HG02610 (cell line): ENCODE measurements at regions not wholly inside any gene's neighbourhood (a gene's known extent, or its start where the extent isn't known, plus 50 kb on each side); places are given as distances from the start of the nearest gene placed in this dataset.

ENCODE experiments used
- ATAC-seq: cut with Tn5 transposase; IDR thresholded peaks from one replicate; pipeline ENCODE4 v1.9.1; 2021; ENCODE audit warnings: mild to moderate bottlenecking, moderate library complexity; ENCODE audit not compliant: unreplicated experiment

- ATAC-seq: no peak
These were observed 51.8 kb upstream of the TLE1 start for GRCh38 chr9:81741103-81741502.

- no peak for ATAC-seq
These were observed 58.7 kb upstream of the TLE1 start for GRCh38 chr9:81748091-81748490.

DNA sequence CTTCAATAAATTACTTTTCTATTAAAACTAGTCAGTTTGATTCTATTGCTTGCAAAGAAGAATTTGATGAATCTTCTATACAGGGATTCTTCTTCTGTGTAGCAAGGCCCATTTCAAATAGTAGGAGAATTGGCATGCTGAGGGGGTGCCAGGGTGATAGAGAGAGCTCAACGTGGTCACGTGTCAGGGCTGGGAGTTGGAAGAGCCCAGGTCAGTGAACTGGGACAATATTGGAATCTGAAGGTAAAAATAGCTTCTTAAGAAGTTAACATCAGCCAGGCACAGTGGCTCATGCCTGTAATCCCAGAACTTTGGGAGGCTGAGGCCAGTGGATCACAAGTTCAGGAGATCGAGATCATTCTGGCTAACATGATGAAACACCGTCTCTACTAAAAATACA, 64.1 kb upstream of the TLE1 start:
- no peak for ATAC-seq

GRCh38 chr9:81754245-81754644, 64.9 kb upstream of the TLE1 start:
- ATAC-seq: no peak

- no peak for ATAC-seq
These were observed 66.4 kb upstream of the TLE1 start for GRCh38 chr9:81755721-81756120.

DNA sequence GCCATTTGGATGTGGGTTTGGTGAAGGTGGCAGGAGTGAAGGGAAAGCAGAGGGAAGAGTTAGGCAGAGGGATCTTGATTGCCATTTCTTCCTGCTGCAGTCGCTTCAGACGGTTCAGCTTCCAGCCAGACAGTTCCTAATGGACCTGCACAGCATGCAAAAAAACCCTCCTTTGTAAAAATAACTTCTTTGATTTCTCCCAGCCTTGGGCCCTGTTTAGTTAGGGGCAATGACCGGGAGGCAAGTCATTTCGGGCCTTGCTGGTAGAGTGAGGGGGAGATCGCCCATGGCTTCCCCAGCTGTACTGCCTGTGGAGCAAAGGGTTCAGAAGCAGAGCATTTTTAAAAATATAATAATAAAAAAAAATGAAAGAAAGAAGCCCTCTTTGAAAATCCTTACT, 67.2 kb upstream of the TLE1 start:
- no peak for ATAC-seq

GRCh38 chr9:81758123-81758797, 68.9 kb upstream of the TLE1 start:
- ATAC-seq: no peak

- no peak for ATAC-seq
These were observed 70.4 kb upstream of the TLE1 start for GRCh38 chr9:81759680-81760215.

- no peak for ATAC-seq
These were observed 78.6 kb upstream of the TLE1 start for GRCh38 chr9:81767921-81768320.

- no peak for ATAC-seq
These were observed 82.2 kb upstream of the TLE1 start for GRCh38 chr9:81771571-81771970.

- no peak for ATAC-seq
These were observed 82.8 kb upstream of the TLE1 start for GRCh38 chr9:81772144-81772543.

- no peak for ATAC-seq
These were observed 87.0 kb upstream of the TLE1 start for GRCh38 chr9:81776390-81776789.

DNA sequence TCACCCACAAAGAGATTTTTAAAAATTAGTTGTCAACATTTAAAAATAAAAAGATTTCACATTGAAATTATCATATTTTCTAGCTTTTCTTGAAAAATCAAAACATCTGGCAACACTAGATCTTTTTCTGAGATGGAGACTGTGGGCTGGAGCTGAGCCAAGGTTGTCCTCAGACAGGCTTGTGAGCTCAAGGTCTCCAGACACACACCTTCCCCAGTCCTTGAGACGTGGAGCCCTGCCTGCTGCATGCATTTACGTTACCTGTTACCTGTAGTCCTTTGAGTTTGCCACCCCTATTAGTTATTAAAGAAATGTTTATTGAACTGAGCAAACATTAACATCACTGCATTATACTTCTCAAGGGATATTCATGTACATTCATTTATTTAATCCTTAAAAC, 87.5 kb upstream of the TLE1 start:
- ATAC-seq: no peak

- no peak for ATAC-seq
These were observed 88.1 kb upstream of the TLE1 start for GRCh38 chr9:81777482-81777881.

GRCh38 chr9:81782313-81782995, 93.1 kb upstream of the TLE1 start:
- no peak for ATAC-seq

DNA sequence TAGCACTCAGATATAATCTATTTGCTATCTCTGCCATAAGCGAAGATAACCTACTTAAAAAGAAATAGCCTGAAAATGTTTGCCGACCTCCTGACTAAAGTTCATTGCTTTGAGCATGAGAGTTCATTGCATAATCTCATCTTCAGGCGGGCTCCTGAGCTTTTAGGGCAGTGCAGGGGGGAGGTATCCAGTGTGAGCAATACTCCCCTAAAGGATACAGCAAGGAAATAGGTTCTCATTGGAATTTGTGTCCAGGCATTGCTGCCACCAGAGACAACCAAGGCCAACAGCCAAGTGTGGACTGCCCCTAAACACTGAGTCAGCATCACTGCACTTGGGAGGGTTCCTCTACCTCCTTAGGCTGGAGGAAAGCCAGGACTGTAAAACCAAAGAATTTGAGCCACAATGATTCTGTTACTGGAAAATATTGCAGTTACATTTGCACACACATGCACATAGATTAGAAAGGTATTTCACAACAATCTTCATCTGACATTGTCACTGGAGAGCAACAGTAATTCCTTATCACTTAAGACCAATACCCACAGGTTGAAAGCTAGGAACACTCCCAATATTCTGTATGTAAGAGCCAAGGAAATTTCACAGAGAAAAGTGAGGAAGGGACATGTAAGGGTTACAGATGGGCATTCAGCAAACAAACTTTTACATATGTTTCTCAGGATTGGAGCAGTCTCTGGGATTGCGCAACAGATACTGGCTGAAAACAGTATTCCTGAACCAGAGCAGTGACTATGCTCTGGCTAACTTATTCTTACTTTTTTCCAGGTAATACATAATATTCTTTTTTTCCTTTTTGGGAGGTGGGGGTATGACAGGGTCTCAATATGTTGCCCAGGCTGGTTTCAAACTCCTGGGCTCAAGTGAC, 98.6 kb upstream of the TLE1 start:
- ATAC-seq: no peak

DNA sequence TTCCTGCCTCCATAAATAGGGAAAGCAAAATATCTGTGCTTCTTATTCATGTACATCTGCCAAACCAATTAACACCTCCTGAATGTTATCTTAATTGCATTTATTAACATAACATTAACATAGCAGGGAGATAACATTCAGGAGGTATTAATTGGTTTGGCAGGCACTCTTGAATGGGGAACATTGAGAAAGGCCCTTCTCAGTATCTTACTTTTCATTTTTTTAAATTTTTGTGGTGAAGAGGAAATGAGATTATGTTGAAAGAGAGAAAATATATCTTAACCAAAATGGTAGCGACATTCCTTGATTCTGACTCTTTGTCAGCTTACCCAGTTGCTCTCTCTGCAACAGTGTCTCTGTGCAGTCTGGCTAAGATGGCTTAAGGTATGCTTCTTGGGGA, 100.4 kb upstream of the TLE1 start:
- ATAC-seq: no peak

DNA sequence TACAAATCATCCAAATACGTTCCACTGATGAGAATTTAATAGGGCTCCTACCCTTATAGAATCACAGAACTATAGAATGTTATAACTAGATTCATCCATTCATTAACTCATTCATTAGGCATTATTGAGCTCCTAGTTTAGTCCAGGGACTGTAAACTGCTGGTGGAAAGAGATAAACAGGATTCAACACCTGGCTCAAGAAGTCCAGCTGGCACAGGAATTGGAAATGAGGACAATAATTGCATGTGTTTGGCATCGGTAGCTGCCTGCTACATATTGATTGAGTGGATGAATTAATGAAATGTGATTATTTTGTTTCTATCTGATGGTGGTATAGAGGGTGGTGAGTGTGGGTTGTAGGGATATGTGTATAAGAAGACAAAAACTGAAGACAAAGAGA, 100.8 kb upstream of the TLE1 start:
- ATAC-seq: no peak

- ATAC-seq: no peak
These were observed 101.7 kb upstream of the TLE1 start for GRCh38 chr9:81791076-81791475.

DNA sequence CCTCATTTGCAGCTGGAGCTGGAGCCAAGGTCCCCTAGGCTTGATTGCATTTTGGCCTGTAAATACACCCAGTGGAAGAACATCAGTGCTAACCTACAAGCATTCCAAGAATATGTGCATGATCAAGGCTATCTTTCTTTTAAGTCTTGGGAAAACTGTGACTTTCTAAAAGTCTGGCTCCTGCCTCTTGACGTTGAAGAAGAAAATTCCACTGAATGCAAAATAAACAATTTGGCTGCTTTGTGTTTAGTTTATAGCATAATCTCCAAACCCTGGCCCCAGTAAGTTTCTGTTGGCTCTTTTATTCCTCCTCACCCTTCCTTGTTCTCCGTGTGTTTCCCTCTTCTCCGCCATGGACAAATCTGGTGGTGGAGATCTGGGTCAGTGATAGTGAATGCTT, 109.3 kb upstream of the TLE1 start:
- no peak for ATAC-seq

GRCh38 chr9:81801190-81801589, 111.8 kb upstream of the TLE1 start:
- ATAC-seq: no peak

GRCh38 chr9:81804306-81804705, 115.0 kb upstream of the TLE1 start:
- no peak for ATAC-seq
